SU-DHL-6 (cell line): ENCODE measurements at regions not wholly inside any gene's neighbourhood (a gene's known extent, or its start where the extent isn't known, plus 50 kb on each side); places are given as distances from the start of the nearest gene placed in this dataset.

Experiments used
- EZH2phosphoT487 ChIP-seq: fragments of 200-600 bp; sonication (generic), shearing (Covaris generic); conservative IDR thresholded peaks from 2 replicates; pipeline ENCODE4 v1.6.1; 2018; ENCODE audit warnings: mild to moderate bottlenecking, antibody characterized with exemption, low read length, moderate library complexity, mixed read lengths
- TF ChIP-seq, protein P1 (sequence below): fragments of 200-600 bp; sonication (generic); IDR thresholded peaks from one replicate; pipeline ENCODE4 v1.5.1; 2017; ENCODE audit warnings: antibody characterized with exemption, mild to moderate bottlenecking, low read length, moderate library complexity; ENCODE audit not compliant: insufficient read depth, poor library complexity, severe bottlenecking

DNA sequence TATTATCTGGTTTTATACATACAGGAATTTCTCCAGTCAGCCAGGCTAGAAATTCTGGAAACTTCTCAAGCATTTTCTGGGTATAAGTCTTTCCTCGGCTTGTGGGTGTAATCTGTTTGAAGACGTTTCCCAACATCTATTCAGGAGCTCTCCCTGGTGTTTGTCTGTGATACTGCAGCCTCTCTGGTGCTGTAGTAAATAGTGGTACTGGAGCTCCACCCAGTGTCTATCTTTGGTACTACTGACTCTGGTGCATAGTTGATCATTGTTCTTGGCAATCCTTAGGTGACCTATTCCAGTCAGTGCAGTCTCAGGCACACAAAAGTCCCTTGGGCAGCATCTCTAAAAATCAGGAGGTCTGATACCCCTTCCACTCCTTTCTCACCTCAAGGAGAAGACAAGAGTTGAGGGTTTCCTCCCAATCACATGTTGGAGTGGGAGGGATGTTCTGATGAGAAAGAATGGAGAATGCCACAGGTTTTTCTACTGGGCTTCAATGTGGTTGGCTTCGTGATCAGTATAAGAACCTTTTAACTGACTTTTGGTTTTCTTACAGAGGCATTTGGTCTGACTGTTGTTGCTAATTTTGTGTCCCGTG lies 115.5 kb downstream of the CYSLTR2 start:
- TF ChIP-seq, protein P1, sequence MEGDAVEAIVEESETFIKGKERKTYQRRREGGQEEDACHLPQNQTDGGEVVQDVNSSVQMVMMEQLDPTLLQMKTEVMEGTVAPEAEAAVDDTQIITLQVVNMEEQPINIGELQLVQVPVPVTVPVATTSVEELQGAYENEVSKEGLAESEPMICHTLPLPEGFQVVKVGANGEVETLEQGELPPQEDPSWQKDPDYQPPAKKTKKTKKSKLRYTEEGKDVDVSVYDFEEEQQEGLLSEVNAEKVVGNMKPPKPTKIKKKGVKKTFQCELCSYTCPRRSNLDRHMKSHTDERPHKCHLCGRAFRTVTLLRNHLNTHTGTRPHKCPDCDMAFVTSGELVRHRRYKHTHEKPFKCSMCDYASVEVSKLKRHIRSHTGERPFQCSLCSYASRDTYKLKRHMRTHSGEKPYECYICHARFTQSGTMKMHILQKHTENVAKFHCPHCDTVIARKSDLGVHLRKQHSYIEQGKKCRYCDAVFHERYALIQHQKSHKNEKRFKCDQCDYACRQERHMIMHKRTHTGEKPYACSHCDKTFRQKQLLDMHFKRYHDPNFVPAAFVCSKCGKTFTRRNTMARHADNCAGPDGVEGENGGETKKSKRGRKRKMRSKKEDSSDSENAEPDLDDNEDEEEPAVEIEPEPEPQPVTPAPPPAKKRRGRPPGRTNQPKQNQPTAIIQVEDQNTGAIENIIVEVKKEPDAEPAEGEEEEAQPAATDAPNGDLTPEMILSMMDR, result peak; percentile 95
- TF ChIP-seq EZH2phosphoT487, result no peak
